ENCODE measurements at regions not wholly inside any gene's neighbourhood (a gene's known extent, or its start where the extent isn't known, plus 50 kb on each side); places are given as distances from the start of the nearest gene placed in this dataset.

GRCh38 chr10:31604646-31605170 is 285.7 kb downstream of the ZEB1 start:
- no peaks in the 10 kb centered on the region for H3K36me3 ChIP-seq (ENCODE audit: control insufficient read depth, insufficient read depth, low read length, severe bottlenecking)
- H3K4me1 ChIP-seq (ENCODE audit: control insufficient read depth, insufficient read depth, low read length) = peaks cover 17% of the 10 kb centered on the region
- no peak overlapping the region for H3K9ac ChIP-seq (ENCODE audit: low read length)
- no peak overlapping the region for H3K4me3 ChIP-seq (ENCODE audit: low read length)
- DNase-seq (ENCODE audit: low read depth) = no peak
- H3K9me3 ChIP-seq (ENCODE audit: control insufficient read depth, low read length) = no peaks in the 10 kb centered on the region
- H3K27me3 ChIP-seq (replicated peaks; ENCODE audit: control insufficient read depth, insufficient read depth, low read length) = no peaks in the 10 kb centered on the region

DNA sequence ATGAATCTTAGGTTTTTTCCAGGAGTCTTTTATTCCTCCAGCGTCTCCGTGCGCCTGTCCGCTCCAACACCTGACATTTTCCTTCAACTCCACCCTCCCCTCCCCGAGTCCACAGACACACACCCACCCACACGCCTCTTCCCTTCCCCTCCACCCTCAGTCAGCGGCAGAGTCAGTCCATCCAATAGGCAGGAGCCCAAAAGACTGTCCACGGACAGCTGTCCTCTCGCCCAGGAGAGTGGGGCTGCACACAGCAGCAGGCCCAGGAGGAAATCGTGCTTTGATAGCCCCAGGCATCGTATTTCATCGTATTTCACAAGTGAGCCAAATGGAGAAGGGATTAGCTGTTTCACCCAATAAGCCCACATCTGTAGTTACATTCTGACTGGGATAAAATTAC is 285.1 kb downstream of the ZEB1 start:
- peak; percentile 60 for DNase-seq (ENCODE audit: low read depth)
- Histone ChIP-seq H3K4me3 (ENCODE audit: low read length) (peak overlapping the region; percentile 89), H3K9me3 (ENCODE audit: control insufficient read depth, low read length) (no peaks in the 10 kb centered on the region), H3K4me1 (ENCODE audit: control insufficient read depth, insufficient read depth, low read length) (peaks cover 17% of the 10 kb centered on the region), H3K9ac (ENCODE audit: low read length) (peak overlapping the region; percentile 92), H3K27me3 (replicated peaks; ENCODE audit: control insufficient read depth, insufficient read depth, low read length) (no peaks in the 10 kb centered on the region), H3K36me3 (ENCODE audit: control insufficient read depth, insufficient read depth, low read length, severe bottlenecking) (no peaks in the 10 kb centered on the region)

- Histone ChIP-seq H3K4me1 (ENCODE audit: control insufficient read depth, insufficient read depth, low read length) (peaks cover 17% of the 10 kb centered on the region), H3K27me3 (replicated peaks; ENCODE audit: control insufficient read depth, insufficient read depth, low read length) (no peaks in the 10 kb centered on the region), H3K36me3 (ENCODE audit: control insufficient read depth, insufficient read depth, low read length, severe bottlenecking) (no peaks in the 10 kb centered on the region)
Observed at GRCh38 chr10:31603235-31604087, 284.4 kb downstream of the ZEB1 start.

DNA sequence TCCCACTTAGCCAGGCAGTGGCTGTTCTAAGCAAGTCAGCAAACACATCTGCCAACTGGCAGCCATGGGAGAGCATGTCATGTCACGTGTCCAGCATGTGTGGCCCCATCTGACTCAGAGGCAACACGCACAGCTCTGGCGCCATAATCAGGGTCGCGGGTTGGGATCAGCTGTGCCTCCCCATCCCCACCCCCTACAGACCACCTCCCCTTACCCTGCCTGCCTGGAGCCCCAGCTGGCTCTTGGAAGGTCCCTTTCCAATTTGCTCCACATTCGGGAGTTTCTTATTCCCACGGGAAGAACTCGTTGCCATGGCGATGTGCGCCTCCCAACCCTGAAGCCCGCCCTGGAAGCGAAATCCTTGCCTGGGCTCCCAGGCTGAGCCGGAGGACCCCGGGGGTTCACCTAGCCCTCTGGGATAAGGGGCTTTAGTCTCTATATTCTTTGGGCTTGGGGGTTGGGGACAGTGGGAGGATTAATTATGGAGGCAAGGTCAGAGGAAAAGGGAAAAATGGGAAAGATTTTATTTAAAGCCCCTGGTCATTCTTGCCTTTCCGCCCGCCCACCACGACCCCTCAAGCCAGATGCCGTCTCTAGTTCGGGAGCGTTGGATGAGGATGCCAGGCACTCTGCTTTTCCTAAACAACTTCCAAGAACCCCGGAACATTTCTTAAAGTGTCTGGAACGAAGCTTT is 283.7 kb downstream of the ZEB1 start:
- H3K36me3 ChIP-seq (ENCODE audit: control insufficient read depth, insufficient read depth, low read length, severe bottlenecking) = no peaks in the 10 kb centered on the region
- DNase-seq (ENCODE audit: low read depth) = peak; percentile 66

More at GRCh38 chr10:31603235-31604087, 284.4 kb downstream of the ZEB1 start:
- H3K9me3 ChIP-seq (ENCODE audit: control insufficient read depth, low read length) = no peaks in the 10 kb centered on the region
- peak overlapping the region; percentile 92 for H3K9ac ChIP-seq (ENCODE audit: low read length)
- peak overlapping the region; percentile 89 for H3K4me3 ChIP-seq (ENCODE audit: low read length)
- peak; percentile 97 for DNase-seq (ENCODE audit: low read depth)

GRCh38 chr10:31601136-31601535 is 282.1 kb downstream of the ZEB1 start:
- no peak overlapping the region for H3K9ac ChIP-seq (ENCODE audit: low read length)
- no peak for DNase-seq (ENCODE audit: low read depth)

More for the DNA sequence above, 283.7 kb downstream of the ZEB1 start:
- H3K9ac ChIP-seq (ENCODE audit: low read length) = peak overlapping the region; percentile 92
- H3K4me1 ChIP-seq (ENCODE audit: control insufficient read depth, insufficient read depth, low read length) = peaks cover 17% of the 10 kb centered on the region
- H3K27me3 ChIP-seq (replicated peaks; ENCODE audit: control insufficient read depth, insufficient read depth, low read length) = no peaks in the 10 kb centered on the region
- no peaks in the 10 kb centered on the region for H3K9me3 ChIP-seq (ENCODE audit: control insufficient read depth, low read length)
- H3K4me3 ChIP-seq (ENCODE audit: low read length) = peak overlapping the region; percentile 89

GRCh38 chr10:31599626-31600504 is 280.8 kb downstream of the ZEB1 start:
- Histone ChIP-seq H3K27me3 (replicated peaks; ENCODE audit: control insufficient read depth, insufficient read depth, low read length) (no peaks in the 10 kb centered on the region), H3K4me3 (ENCODE audit: low read length) (no peak overlapping the region), H3K36me3 (ENCODE audit: control insufficient read depth, insufficient read depth, low read length, severe bottlenecking) (no peaks in the 10 kb centered on the region), H3K4me1 (ENCODE audit: control insufficient read depth, insufficient read depth, low read length) (peaks cover 17% of the 10 kb centered on the region), H3K9me3 (ENCODE audit: control insufficient read depth, low read length) (no peaks in the 10 kb centered on the region), H3K9ac (ENCODE audit: low read length) (no peak overlapping the region)
- no peak for DNase-seq (ENCODE audit: low read depth)

More at GRCh38 chr10:31601136-31601535, 282.1 kb downstream of the ZEB1 start:
- Histone ChIP-seq H3K9me3 (ENCODE audit: control insufficient read depth, low read length) (no peaks in the 10 kb centered on the region), H3K27me3 (replicated peaks; ENCODE audit: control insufficient read depth, insufficient read depth, low read length) (no peaks in the 10 kb centered on the region), H3K4me3 (ENCODE audit: low read length) (no peak overlapping the region), H3K4me1 (ENCODE audit: control insufficient read depth, insufficient read depth, low read length) (peaks cover 17% of the 10 kb centered on the region), H3K36me3 (ENCODE audit: control insufficient read depth, insufficient read depth, low read length, severe bottlenecking) (no peaks in the 10 kb centered on the region)

DNA sequence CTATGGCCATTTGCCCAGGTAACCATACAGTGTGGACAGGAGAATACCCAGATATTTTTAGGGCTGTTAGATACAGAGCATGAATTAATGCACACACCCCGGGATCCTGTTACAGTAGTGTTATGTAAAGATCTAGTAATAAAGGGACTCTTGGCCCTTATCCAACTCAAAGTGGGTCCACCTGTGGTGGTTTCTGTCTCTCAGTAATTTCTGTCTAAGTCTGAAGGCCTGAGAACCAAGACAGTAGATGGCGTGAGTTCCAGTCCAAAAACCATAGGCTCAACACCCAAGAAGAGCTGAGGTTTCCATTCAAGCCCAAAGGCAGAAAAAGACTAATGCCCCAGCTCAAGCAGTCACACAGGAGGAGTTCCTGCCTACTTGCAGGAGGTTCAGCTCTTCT is 277.7 kb downstream of the ZEB1 start:
- no peaks in the 10 kb centered on the region for H3K27me3 ChIP-seq (replicated peaks; ENCODE audit: control insufficient read depth, insufficient read depth, low read length)
- no peaks in the 10 kb centered on the region for H3K9me3 ChIP-seq (ENCODE audit: control insufficient read depth, low read length)
- no peak overlapping the region for H3K9ac ChIP-seq (ENCODE audit: low read length)
- DNase-seq (ENCODE audit: low read depth) = no peak
- no peaks in the 10 kb centered on the region for H3K36me3 ChIP-seq (ENCODE audit: control insufficient read depth, insufficient read depth, low read length, severe bottlenecking)
- H3K4me3 ChIP-seq (ENCODE audit: low read length) = no peak overlapping the region
- H3K4me1 ChIP-seq (ENCODE audit: control insufficient read depth, insufficient read depth, low read length) = peaks cover 4% of the 10 kb centered on the region

- Histone ChIP-seq H3K4me1 (ENCODE audit: control insufficient read depth, insufficient read depth, low read length) (no peaks in the 10 kb centered on the region), H3K9ac (ENCODE audit: low read length) (no peak overlapping the region), H3K36me3 (ENCODE audit: control insufficient read depth, insufficient read depth, low read length, severe bottlenecking) (no peaks in the 10 kb centered on the region), H3K9me3 (ENCODE audit: control insufficient read depth, low read length) (no peaks in the 10 kb centered on the region), H3K4me3 (ENCODE audit: low read length) (no peak overlapping the region), H3K27me3 (replicated peaks; ENCODE audit: control insufficient read depth, insufficient read depth, low read length) (no peaks in the 10 kb centered on the region)
- DNase-seq (ENCODE audit: low read depth) = no peak
Observed at GRCh38 chr10:31595992-31596391, 277.0 kb downstream of the ZEB1 start.

DNA sequence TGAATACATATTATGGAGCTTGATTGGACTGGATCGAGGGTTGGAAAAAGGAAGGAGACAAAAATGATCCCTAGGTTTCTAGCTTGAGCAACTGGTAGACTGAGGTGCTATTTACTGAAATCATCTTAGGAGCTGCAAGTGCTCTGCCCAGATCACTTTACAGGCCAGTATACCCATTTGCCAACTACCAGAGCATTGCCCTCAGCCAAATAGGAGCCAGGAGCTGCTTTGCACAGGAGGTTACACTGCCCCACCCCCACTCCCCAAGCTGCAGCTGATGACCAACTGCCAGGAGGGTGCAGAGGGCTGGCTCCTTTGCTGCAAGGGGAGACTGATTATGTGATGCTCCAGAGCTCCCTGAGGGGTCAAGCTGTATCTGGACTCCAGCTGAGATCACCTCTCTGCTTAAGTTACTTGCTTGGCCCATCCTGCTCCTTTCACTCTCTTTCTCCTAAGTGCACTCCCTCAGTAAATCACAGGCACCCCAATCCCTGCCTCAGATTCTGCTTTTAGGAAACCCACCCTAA is 275.4 kb downstream of the ZEB1 start:
- H3K4me1 ChIP-seq (ENCODE audit: control insufficient read depth, insufficient read depth, low read length) = no peaks in the 10 kb centered on the region
- no peaks in the 10 kb centered on the region for H3K9me3 ChIP-seq (ENCODE audit: control insufficient read depth, low read length)
- DNase-seq (ENCODE audit: low read depth) = no peak
- no peaks in the 10 kb centered on the region for H3K36me3 ChIP-seq (ENCODE audit: control insufficient read depth, insufficient read depth, low read length, severe bottlenecking)
- H3K27me3 ChIP-seq (replicated peaks; ENCODE audit: control insufficient read depth, insufficient read depth, low read length) = no peaks in the 10 kb centered on the region
- H3K4me3 ChIP-seq (ENCODE audit: low read length) = no peak overlapping the region
- no peak overlapping the region for H3K9ac ChIP-seq (ENCODE audit: low read length)

DNA sequence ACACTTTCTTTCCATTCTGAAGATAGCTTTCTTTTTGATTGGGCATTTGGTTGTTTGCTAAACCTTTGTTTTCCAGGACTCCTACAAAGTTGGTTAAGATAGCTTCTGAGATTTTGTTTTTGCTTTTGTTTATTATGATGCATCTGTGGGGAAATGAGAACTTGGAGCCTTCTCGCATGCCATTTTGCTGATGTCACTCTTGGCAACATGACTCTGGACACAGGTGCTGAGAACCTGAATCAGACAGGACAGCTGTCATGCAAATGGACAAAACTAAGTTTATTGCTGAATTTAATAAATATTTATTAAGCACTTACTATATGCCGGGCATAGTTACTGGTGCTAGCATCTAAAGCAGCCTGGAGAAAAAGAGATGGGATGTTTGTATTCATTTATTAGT is 274.1 kb downstream of the ZEB1 start:
- H3K36me3 ChIP-seq (ENCODE audit: control insufficient read depth, insufficient read depth, low read length, severe bottlenecking) = no peaks in the 10 kb centered on the region
- H3K9ac ChIP-seq (ENCODE audit: low read length) = no peak overlapping the region
- H3K9me3 ChIP-seq (ENCODE audit: control insufficient read depth, low read length) = no peaks in the 10 kb centered on the region
- H3K4me1 ChIP-seq (ENCODE audit: control insufficient read depth, insufficient read depth, low read length) = no peaks in the 10 kb centered on the region
- no peak overlapping the region for H3K4me3 ChIP-seq (ENCODE audit: low read length)
- no peak for DNase-seq (ENCODE audit: low read depth)
- H3K27me3 ChIP-seq (replicated peaks; ENCODE audit: control insufficient read depth, insufficient read depth, low read length) = no peaks in the 10 kb centered on the region
